Liver (tissue), 7 donors: ENCODE measurements at regions not wholly inside any gene's neighbourhood (a gene's known extent, or its start where the extent isn't known, plus 50 kb on each side); places are given as distances from the start of the nearest gene placed in this dataset.

ENCODE experiments used
- DNase-seq: peaks from one replicate; pipeline ENCODE4 v3.0.0-alpha.2; 2017; ENCODE audit warnings: low spot score
- H3K27ac ChIP-seq, 2 donors: one replicate each; pipeline ENCODE4 v1.7.0; 2013; ENCODE audit warnings: inconsistent platforms in 2 of 2, low read length in 2 of 2, control low read depth in 1 of 2, low read depth in 1 of 2, mild to moderate bottlenecking in 1 of 2
- H3K27me3 ChIP-seq, 4 donors: one replicate each; pipeline versions ENCODE4 v1.6.1 to v1.7.0; 2013; ENCODE audit warnings: low read length in 3 of 4, inconsistent platforms in 1 of 4, mild to moderate bottlenecking in 1 of 4, moderate library complexity in 1 of 4; ENCODE audit not compliant: control insufficient read depth in 4 of 4, insufficient read depth in 4 of 4
- H3K36me3 ChIP-seq, 4 donors: one replicate each; pipeline versions ENCODE4 v1.6.1 to v1.7.0; 2013; ENCODE audit warnings: low read length in 3 of 4, mild to moderate bottlenecking in 3 of 4, low read depth in 1 of 4, moderate library complexity in 1 of 4; ENCODE audit not compliant: control insufficient read depth in 4 of 4, insufficient read depth in 3 of 4
- H3K4me1 ChIP-seq, 4 donors: one replicate each; pipeline versions ENCODE4 v1.6.1 to v1.7.0; 2013; ENCODE audit warnings: low read length in 3 of 4, mild to moderate bottlenecking in 3 of 4, moderate library complexity in 1 of 4; ENCODE audit not compliant: control insufficient read depth in 4 of 4, insufficient read depth in 4 of 4
- H3K4me3 ChIP-seq, 3 donors: one replicate each; pipeline versions ENCODE4 v1.6.1 to v1.7.0; 2013; ENCODE audit warnings: low read length in 3 of 3, control low read depth in 1 of 3, low read depth in 1 of 3, mild to moderate bottlenecking in 1 of 3
- H3K9ac ChIP-seq, 2 donors: one replicate each; pipeline ENCODE4 v1.7.0; 2013; ENCODE audit warnings: low read length in 2 of 2, mild to moderate bottlenecking in 2 of 2, moderate library complexity in 2 of 2, control low read depth in 1 of 2, low read depth in 1 of 2
- H3K9me3 ChIP-seq, 4 donors: one replicate each; pipeline versions ENCODE4 v1.6.1 to v1.7.0; 2013; ENCODE audit warnings: low read length in 3 of 4; ENCODE audit not compliant: control insufficient read depth in 4 of 4
- EGR1 ChIP-seq, 2 donors: IDR thresholded peaks; 2 replicates each; pipeline ENCODE4 v1.6.1; 2016 to 2018; ENCODE audit warnings: antibody characterized with exemption in 2 of 2, low read depth in 2 of 2
- FOXA1 ChIP-seq: IDR thresholded peaks from 2 replicates; pipeline ENCODE4 v1.6.1; 2016; ENCODE audit warnings: antibody characterized with exemption
- FOXA2 ChIP-seq: IDR thresholded peaks from 2 replicates; pipeline ENCODE4 v1.6.1; 2016; ENCODE audit warnings: antibody characterized with exemption
- GABPA ChIP-seq, 2 donors: IDR thresholded peaks in 1 of 2; conservative IDR thresholded peaks in 1 of 2; 2 replicates each; pipeline ENCODE4 v1.6.1; 2016; ENCODE audit warnings: antibody characterized with exemption in 2 of 2, mild to moderate bottlenecking in 1 of 2, moderate library complexity in 1 of 2
- HNF4A ChIP-seq, 2 donors: conservative IDR thresholded peaks; 2 replicates each; pipeline ENCODE4 v1.6.1; 2016; ENCODE audit warnings: antibody characterized with exemption in 2 of 2, mild to moderate bottlenecking in 2 of 2
- HNF4G ChIP-seq: IDR thresholded peaks from 2 replicates; pipeline ENCODE4 v1.6.1; 2016; ENCODE audit warnings: antibody characterized with exemption
- JUND ChIP-seq, 2 donors: IDR thresholded peaks; 2 replicates each; pipeline ENCODE4 v1.6.1; 2016; ENCODE audit warnings: antibody characterized with exemption in 2 of 2
- MAX ChIP-seq: IDR thresholded peaks from 2 replicates; pipeline ENCODE4 v1.6.1; 2016; ENCODE audit warnings: antibody characterized with exemption
- RAD21 ChIP-seq, 2 donors: IDR thresholded peaks; 2 replicates each; pipeline ENCODE4 v1.6.1; 2016; ENCODE audit warnings: antibody characterized with exemption in 2 of 2, mild to moderate bottlenecking in 2 of 2
- REST ChIP-seq: IDR thresholded peaks from 2 replicates; pipeline ENCODE4 v1.6.1; 2016; ENCODE audit warnings: antibody characterized with exemption, mild to moderate bottlenecking
- SP1 ChIP-seq: IDR thresholded peaks from 2 replicates; pipeline ENCODE4 v1.6.1; 2018; ENCODE audit warnings: antibody characterized with exemption, mild to moderate bottlenecking
- TAF1 ChIP-seq: conservative IDR thresholded peaks from 2 replicates; pipeline ENCODE4 v1.6.1; 2016; ENCODE audit warnings: antibody characterized with exemption, mild to moderate bottlenecking
- YY1 ChIP-seq: IDR thresholded peaks from 2 replicates; pipeline ENCODE4 v1.6.1; 2016; ENCODE audit warnings: antibody characterized with exemption, mild to moderate bottlenecking
- WGBS: extraction: QIAGEN DNeasy Blood & Tissue Kit; methylation state at CpG from one replicate; pipeline ENCODE4 v1.1.7; 2013; 5-methylcytosine and 5-hydroxymethylcytosine counted together
- TF ChIP-seq, protein P1 (sequence below): IDR thresholded peaks from 2 replicates; pipeline ENCODE4 v1.6.1; 2016; ENCODE audit warnings: antibody characterized with exemption
- TF ChIP-seq, protein P2 (sequence below): IDR thresholded peaks from 2 replicates; pipeline ENCODE4 v1.6.1; 2016; ENCODE audit warnings: antibody characterized with exemption
- donor health status: healthy.
- donor health status: healthy.
- donor health status: healthy.
- donor health status: healthy.

GRCh38 chr21:22650226-22650625 lies 1652.0 kb downstream of the NCAM2 start:
- Histone ChIP-seq H3K4me3 (no peak overlapping the region), H3K9ac (no peak overlapping the region), H3K4me1 (no peaks in the 10 kb centered on the region), H3K36me3 (no peaks in the 10 kb centered on the region), H3K9me3 (no peaks in the 10 kb centered on the region), H3K27ac (no peak overlapping the region), H3K27me3 (peaks cover 0 to 2% (median 0%) of the 10 kb centered on the region in 4 donors)
- TF ChIP-seq GABPA (IDR thresholded peaks at IDR 0.05 in 1 of 2, conservative IDR thresholded peaks at IDR 0.05 in 1 of 2): no peak
- TF ChIP-seq REST: no peak
- DNase-seq: no peak
- WGBS: 66% methylated on average over 1 of the region's 1 CpG

GRCh38 chr21:22657781-22658180 lies 1659.6 kb downstream of the NCAM2 start:
- Histone ChIP-seq H3K9me3 (no peaks in the 10 kb centered on the region), H3K27ac (no peak overlapping the region), H3K4me3 (no peak overlapping the region), H3K9ac (no peak overlapping the region), H3K27me3 (no peaks in the 10 kb centered on the region), H3K4me1 (no peaks in the 10 kb centered on the region), H3K36me3 (no peaks in the 10 kb centered on the region)
- no peak for DNase-seq
- TF ChIP-seq FOXA1 (no peak), MAX (no peak), EGR1 (IDR thresholded peaks at IDR 0.05; ENCODE audit: low read depth in 2 of 2) (no peak), HNF4A (conservative IDR thresholded peaks at IDR 0.05) (no peak), GABPA (IDR thresholded peaks at IDR 0.05 in 1 of 2, conservative IDR thresholded peaks at IDR 0.05 in 1 of 2) (no peak), JUND (IDR thresholded peaks at IDR 0.05) (no peak), HNF4G (no peak), RAD21 (IDR thresholded peaks at IDR 0.05) (no peak), TAF1 (no peak), YY1 (no peak), REST (no peak), SP1 (no peak), FOXA2 (no peak)
- TF ChIP-seq, protein P1, sequence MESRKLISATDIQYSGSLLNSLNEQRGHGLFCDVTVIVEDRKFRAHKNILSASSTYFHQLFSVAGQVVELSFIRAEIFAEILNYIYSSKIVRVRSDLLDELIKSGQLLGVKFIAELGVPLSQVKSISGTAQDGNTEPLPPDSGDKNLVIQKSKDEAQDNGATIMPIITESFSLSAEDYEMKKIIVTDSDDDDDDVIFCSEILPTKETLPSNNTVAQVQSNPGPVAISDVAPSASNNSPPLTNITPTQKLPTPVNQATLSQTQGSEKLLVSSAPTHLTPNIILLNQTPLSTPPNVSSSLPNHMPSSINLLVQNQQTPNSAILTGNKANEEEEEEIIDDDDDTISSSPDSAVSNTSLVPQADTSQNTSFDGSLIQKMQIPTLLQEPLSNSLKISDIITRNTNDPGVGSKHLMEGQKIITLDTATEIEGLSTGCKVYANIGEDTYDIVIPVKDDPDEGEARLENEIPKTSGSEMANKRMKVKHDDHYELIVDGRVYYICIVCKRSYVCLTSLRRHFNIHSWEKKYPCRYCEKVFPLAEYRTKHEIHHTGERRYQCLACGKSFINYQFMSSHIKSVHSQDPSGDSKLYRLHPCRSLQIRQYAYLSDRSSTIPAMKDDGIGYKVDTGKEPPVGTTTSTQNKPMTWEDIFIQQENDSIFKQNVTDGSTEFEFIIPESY: no peak
- TF ChIP-seq, protein P2, sequence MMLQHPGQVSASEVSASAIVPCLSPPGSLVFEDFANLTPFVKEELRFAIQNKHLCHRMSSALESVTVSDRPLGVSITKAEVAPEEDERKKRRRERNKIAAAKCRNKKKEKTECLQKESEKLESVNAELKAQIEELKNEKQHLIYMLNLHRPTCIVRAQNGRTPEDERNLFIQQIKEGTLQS: no peak
